HL-60 (cell line): ENCODE measurements at regions not wholly inside any gene's neighbourhood (a gene's known extent, or its start where the extent isn't known, plus 50 kb on each side); places are given as distances from the start of the nearest gene placed in this dataset.
"Not testable (repeated sequence)": the region's sequence is repeated elsewhere in the genome, so short reads cannot be mapped to it uniquely, and the experiment has no call there.

Experiments used
- DNase-seq, 2 experiments: peaks; one replicate each; pipeline ENCODE4 v3.0.0-alpha.2; 2010 to 2020; ENCODE audit warnings: low read depth in 1 of 2, low spot score in 1 of 2
- H3K27ac ChIP-seq: fragments of 250-450 bp; sonication (Bioruptor Pico); replicated peaks from 2 replicates; pipeline ENCODE4 v1.5.1; 2020; ENCODE audit warnings: mild to moderate bottlenecking, moderate library complexity
- H3K27me3 ChIP-seq: fragments of 250-450 bp; sonication (Bioruptor Pico); 2 replicates; pipeline ENCODE4 v1.5.1; 2021; ENCODE audit warnings: mild to moderate bottlenecking, moderate library complexity; ENCODE audit not compliant: insufficient read depth, poor library complexity, severe bottlenecking
- H3K4me3 ChIP-seq: replicated peaks from 2 replicates; pipeline ENCODE4 v1.5.1; 2011; ENCODE audit warnings: mild to moderate bottlenecking, control low read depth, low read length; ENCODE audit not compliant: insufficient read depth
- CTCF ChIP-seq: IDR thresholded peaks from one replicate; pipeline ENCODE4 v1.5.1; 2011; ENCODE audit warnings: low read length, control low read depth, inconsistent platforms; ENCODE audit not compliant: insufficient read depth
- GABPA ChIP-seq: IDR thresholded peaks from 2 replicates; pipeline ENCODE4 v1.6.1; 2012; ENCODE audit warnings: low read depth
- POLR2AphosphoS5 ChIP-seq: IDR thresholded peaks from 2 replicates; pipeline ENCODE4 v1.6.1; 2012; ENCODE audit warnings: low read depth
- REST ChIP-seq: IDR thresholded peaks from 2 replicates; pipeline ENCODE4 v1.6.1; 2012; ENCODE audit warnings: low read depth; ENCODE audit not compliant: insufficient replicate concordance
- SPI1 ChIP-seq: IDR thresholded peaks from 2 replicates; pipeline ENCODE4 v1.6.1; 2012; ENCODE audit warnings: low read depth, mild to moderate bottlenecking, borderline replicate concordance

- no peak for TF ChIP-seq REST
- no peak for TF ChIP-seq POLR2AphosphoS5
- no peak for TF ChIP-seq CTCF
- TF ChIP-seq GABPA: no peak
- TF ChIP-seq SPI1: no peak
- DNase-seq: no peak
- H3K27ac ChIP-seq: no peak overlapping the region
These were observed 374.9 kb upstream of the TRPC7 start for GRCh38 chr5:136740228-136740627.

GRCh38 chr5:136739271-136739670 lies 373.9 kb upstream of the TRPC7 start:
- DNase-seq, H3K27me3 ChIP-seq, H3K27ac ChIP-seq, H3K4me3 ChIP-seq: not testable (repeated sequence)

More at GRCh38 chr5:136740228-136740627, 374.9 kb upstream of the TRPC7 start:
- Histone ChIP-seq H3K27me3 (no peaks in the 10 kb centered on the region), H3K4me3 (no peak overlapping the region)

GRCh38 chr5:136738829-136739228 lies 373.5 kb upstream of the TRPC7 start:
- no peak for DNase-seq
- Histone ChIP-seq H3K4me3 (no peak overlapping the region), H3K27ac (no peak overlapping the region), H3K27me3 (no peaks in the 10 kb centered on the region)
- TF ChIP-seq POLR2AphosphoS5: no peak
- TF ChIP-seq SPI1: no peak
- no peak for TF ChIP-seq CTCF
- TF ChIP-seq GABPA: no peak
- no peak for TF ChIP-seq REST

- H3K4me3 ChIP-seq: no peak overlapping the region
- H3K27me3 ChIP-seq: no peaks in the 10 kb centered on the region
- no peak overlapping the region for H3K27ac ChIP-seq
- no peak for DNase-seq
- TF ChIP-seq GABPA (no peak), REST (no peak), SPI1 (no peak), CTCF (no peak), POLR2AphosphoS5 (no peak)
These were observed 370.7 kb upstream of the TRPC7 start for GRCh38 chr5:136736021-136736420.

GRCh38 chr5:136735611-136736010 lies 370.3 kb upstream of the TRPC7 start:
- H3K4me3 ChIP-seq, H3K27ac ChIP-seq, DNase-seq, H3K27me3 ChIP-seq: not testable (repeated sequence)
